ENCODE measurements at regions not wholly inside any gene's neighbourhood (a gene's known extent, or its start where the extent isn't known, plus 50 kb on each side); places are given as distances from the start of the nearest gene placed in this dataset.

DNA sequence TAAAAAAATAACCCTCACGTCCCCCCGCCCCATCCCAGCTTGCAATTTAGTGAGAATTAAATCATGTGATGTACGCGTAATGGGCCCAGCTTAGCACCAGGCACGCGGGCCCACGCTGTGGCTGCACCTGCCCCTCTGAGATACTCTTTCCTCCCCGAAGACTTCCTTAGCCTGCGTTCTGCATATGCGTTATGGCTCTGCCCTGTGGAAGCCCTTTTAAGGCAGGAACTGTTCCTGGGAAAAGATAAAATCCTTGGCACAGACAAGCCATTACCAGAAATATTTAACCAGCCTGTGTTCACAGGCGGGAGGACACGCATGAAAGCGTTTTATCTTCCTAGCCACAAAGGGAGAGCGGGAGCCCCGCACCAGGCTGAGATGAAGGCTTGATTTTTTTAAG lies 311.0 kb downstream of the LRFN2 start:
- TF ChIP-seq, protein P1, sequence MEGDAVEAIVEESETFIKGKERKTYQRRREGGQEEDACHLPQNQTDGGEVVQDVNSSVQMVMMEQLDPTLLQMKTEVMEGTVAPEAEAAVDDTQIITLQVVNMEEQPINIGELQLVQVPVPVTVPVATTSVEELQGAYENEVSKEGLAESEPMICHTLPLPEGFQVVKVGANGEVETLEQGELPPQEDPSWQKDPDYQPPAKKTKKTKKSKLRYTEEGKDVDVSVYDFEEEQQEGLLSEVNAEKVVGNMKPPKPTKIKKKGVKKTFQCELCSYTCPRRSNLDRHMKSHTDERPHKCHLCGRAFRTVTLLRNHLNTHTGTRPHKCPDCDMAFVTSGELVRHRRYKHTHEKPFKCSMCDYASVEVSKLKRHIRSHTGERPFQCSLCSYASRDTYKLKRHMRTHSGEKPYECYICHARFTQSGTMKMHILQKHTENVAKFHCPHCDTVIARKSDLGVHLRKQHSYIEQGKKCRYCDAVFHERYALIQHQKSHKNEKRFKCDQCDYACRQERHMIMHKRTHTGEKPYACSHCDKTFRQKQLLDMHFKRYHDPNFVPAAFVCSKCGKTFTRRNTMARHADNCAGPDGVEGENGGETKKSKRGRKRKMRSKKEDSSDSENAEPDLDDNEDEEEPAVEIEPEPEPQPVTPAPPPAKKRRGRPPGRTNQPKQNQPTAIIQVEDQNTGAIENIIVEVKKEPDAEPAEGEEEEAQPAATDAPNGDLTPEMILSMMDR (conservative IDR thresholded peaks at IDR 0.05) = no peak
- no peak for TF ChIP-seq ZFX (IDR thresholded peaks at IDR 0.05)
